NCI-H345 (cell line): ENCODE measurements at regions not wholly inside any gene's neighbourhood (a gene's known extent, or its start where the extent isn't known, plus 50 kb on each side); places are given as distances from the start of the nearest gene placed in this dataset.
"Not testable (repeated sequence)": the region's sequence is repeated elsewhere in the genome, so short reads cannot be mapped to it uniquely, and the experiment has no call there.

ENCODE experiments used
- DNase-seq: peaks from one replicate; lab custom pipeline; 2025; lab: John Stamatoyannopoulos, UW

- no peak for DNase-seq
These were observed 342.6 kb upstream of the NFIA start for GRCh38 chr1:60739729-60740128.

- DNase-seq: no peak
These were observed 349.4 kb upstream of the NFIA start for GRCh38 chr1:60732977-60733401.

- no peak for DNase-seq
These were observed 351.0 kb upstream of the NFIA start for GRCh38 chr1:60731321-60731720.

- no peak for DNase-seq
These were observed 354.8 kb upstream of the NFIA start for GRCh38 chr1:60727552-60727951.

- DNase-seq: no peak
These were observed 365.9 kb upstream of the NFIA start for GRCh38 chr1:60716472-60716871.

DNA sequence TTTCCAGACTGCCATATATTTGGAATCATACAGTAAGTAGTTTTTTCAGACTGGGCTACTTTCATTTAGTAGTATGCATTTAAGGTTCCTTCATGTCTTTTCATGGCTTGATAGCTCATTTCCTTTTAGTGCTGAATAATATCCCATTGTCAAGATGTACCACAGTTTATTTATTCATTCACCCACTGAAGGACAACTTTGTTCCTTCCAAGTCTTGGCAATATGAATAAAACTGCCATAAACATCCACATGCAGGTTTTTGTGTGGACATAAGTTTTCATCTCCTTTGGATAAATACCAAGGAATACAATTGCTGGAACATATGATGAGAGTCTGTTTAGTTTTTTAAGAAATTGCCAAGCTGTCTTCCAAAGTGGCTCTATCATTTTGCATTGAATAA, 366.4 kb upstream of the NFIA start:
- no peak for DNase-seq

DNA sequence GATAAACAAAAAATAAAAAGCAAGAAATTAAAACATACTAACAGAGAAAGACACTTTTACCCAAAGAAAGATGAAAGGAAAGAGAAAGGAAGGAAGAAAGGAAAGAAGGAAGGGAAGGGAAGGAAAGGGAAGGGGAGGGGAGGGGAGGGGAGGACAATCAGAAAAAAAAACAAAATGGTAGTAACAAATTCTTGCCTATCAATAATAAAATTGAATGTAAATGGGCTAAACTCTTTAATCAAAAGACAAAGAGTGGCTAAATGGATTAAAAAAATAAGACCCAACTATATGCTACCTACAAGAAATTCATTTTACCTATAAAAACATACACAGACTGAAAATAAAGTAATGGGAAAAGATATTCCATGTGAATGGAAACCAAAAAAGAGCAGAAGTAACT, 372.9 kb upstream of the NFIA start:
- no peak for DNase-seq

GRCh38 chr1:60705026-60705425, 377.3 kb upstream of the NFIA start:
- DNase-seq: no peak

- DNase-seq: no peak
These were observed 379.2 kb upstream of the NFIA start for GRCh38 chr1:60703155-60703554.

- DNase-seq: no peak
These were observed 383.0 kb upstream of the NFIA start for GRCh38 chr1:60699325-60699724.

- no peak for DNase-seq
These were observed 385.0 kb upstream of the NFIA start for GRCh38 chr1:60697204-60697994.

DNA sequence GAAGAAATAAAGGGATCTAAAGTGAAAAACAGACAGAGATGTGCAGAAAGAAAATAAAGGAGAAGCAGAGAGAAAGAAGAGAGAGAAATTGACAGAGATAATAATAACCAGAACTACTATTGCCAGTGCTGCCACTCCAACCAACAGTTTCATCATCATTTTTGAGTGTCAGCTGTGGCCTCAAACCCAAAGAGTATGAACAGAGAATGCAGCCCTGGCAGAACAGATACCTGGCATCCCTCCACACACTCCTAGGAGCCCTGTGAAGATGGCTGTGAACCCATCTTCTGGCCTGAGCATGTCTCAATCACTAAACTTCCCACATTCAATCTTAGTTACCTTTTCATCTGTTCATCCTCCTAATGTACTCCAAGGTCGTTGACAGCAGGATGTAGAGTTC, 385.8 kb upstream of the NFIA start:
- DNase-seq: no peak

DNA sequence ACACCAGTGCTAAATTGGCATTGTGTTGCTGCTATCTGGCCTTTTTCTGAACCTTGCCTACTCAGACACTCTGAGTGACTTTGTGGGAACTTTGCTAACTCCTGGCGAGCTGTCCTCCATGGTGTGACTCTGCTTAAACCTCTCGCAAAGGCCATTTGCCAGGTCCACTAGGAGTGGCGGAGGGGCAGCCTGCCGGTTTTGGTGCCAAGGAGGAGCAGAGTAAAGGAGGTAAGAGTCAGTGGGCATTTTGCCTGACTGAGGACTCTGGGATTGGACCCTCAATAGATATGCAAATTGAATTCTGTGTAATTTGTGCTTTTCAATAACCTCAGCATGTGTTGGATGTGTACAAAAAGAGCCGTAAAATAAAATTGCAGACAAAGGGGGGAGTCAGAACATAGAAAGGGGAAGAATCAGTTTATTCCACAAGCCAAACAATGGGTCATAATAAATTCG, 386.6 kb upstream of the NFIA start:
- no peak for DNase-seq

DNA sequence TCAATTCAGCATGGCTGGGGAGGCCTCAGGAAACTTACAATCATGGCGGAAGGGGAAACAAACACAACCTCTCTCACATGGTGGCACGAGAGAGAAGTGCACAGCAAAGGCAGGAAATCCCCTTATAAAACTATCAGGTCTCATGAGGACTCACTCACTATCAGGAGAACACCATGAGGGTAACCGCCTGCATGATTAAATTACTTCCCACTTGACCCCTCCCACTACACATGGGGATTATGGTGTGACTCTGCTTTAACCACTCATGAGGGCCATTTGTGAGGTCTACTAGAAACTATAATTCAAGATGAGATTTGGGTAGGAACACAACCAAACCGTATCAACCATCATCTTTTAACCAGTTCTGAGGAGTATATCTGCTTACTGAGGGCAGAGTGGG, 387.4 kb upstream of the NFIA start:
- DNase-seq: no peak

DNA sequence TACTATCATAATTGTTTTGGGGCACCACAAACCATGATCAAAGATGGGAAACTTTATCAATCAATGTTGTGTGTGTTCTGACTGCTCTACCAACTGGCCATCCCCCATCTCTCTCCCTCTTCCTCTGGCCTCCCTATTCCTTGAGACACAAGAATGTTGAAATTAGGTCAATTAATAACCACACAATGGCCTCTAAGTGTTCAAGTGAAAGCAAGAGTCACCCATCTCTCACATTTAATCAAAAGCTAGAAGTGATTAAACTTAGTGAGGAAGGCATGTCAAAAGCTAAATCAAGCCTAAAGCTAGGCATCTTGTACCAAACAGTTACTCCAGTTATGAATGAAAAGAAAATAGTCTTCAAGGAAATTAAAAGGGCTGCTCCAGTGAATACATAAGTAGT, 390.3 kb upstream of the NFIA start:
- DNase-seq: no peak

- DNase-seq: not testable (repeated sequence)
These were observed 394.1 kb upstream of the NFIA start for GRCh38 chr1:60688221-60688620.

GRCh38 chr1:60681095-60681860, 401.1 kb upstream of the NFIA start:
- no peak for DNase-seq

- DNase-seq: no peak
These were observed 402.6 kb upstream of the NFIA start for GRCh38 chr1:60679524-60680375.

DNA sequence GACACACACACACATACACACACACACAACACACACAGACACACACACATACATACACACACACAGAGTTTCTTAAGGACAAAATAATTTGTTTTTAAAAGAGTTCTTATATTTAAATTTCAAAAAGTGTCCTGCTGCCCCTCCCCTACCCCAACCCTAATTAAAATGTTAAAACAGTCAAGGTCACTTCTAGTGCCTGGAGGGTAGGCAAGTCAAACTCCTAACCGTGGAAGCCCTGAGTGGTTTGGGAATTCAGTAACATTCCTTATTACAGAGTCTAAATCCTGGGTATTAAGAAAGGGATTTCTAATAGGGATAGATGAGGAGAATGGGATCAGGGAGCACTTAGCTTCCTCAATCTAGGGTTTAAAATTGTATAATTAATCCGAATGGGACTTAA, 403.6 kb upstream of the NFIA start:
- no peak for DNase-seq

DNA sequence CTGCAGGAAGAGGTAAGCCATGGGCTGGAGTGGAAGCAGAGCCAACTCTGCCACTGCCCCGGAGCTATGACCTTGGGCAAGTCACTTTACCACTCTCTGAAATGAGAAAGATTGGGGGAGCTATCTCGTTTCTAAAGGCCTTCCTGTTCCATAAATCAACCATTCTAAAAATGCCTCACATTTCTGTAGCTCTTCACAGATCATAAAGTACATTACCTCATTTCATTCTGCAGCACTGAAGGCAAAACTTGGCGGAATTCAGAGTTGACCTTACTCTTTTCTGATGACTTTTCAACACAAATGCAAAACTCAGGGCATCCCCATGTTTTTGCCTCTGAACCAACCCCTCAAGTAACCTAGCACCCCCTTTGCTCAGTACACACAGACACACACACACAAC, 404.0 kb upstream of the NFIA start:
- no peak for DNase-seq

- DNase-seq: no peak
These were observed 409.9 kb upstream of the NFIA start for GRCh38 chr1:60672449-60672848.

DNA sequence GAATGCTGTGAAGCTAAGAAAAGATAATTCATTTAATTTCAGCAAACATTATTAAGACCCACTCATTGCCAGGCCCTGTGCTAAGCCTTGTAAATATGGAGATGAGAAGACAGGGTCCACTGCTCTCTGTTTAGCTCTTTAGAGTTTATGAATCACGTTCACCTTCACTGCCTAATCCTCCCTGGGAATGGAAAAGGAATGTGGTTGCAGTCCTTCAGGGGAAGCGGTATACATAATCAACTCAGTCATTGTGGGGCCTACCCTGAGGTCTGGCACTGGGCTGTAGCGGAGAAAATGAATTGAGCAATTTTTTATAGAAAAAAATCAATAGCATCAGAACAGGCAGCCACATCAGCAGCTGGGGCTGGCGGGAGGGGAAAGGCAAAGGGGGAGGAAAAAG, 412.1 kb upstream of the NFIA start:
- DNase-seq: no peak

- DNase-seq: no peak
These were observed 413.8 kb upstream of the NFIA start for GRCh38 chr1:60668585-60668984.
